Muscle of leg (tissue), 3 donors: ENCODE measurements at regions not wholly inside any gene's neighbourhood (a gene's known extent, or its start where the extent isn't known, plus 50 kb on each side); places are given as distances from the start of the nearest gene placed in this dataset.

Experiments
- DNase-seq: peaks from one replicate; pipeline ENCODE4 v3.0.0; 2013
- H3K27ac ChIP-seq: one replicate; pipeline ENCODE4 v1.5.1; 2013; ENCODE audit warnings: mild to moderate bottlenecking, low read length, control low read depth
- H3K27me3 ChIP-seq: one replicate; pipeline ENCODE4 v1.6.1; 2013; ENCODE audit warnings: low read length; ENCODE audit not compliant: control insufficient read depth, insufficient read depth
- H3K36me3 ChIP-seq: one replicate; pipeline ENCODE4 v1.6.1; 2013; ENCODE audit warnings: low read length; ENCODE audit not compliant: control insufficient read depth, insufficient read depth
- H3K4me1 ChIP-seq: one replicate; pipeline ENCODE4 v1.6.1; 2013; ENCODE audit warnings: low read length; ENCODE audit not compliant: control insufficient read depth, insufficient read depth
- H3K4me3 ChIP-seq: one replicate; pipeline ENCODE4 v1.5.1; 2013; ENCODE audit warnings: low read length, control low read depth
- H3K9me3 ChIP-seq: replicated peaks from 2 replicates; pipeline ENCODE4 v1.6.1; 2013; ENCODE audit warnings: low read depth, low read length; ENCODE audit not compliant: control insufficient read depth
- WGBS: methylation state at CpG from one replicate; pipeline ENCODE4 v1.1.5; 2013; ENCODE audit warnings: missing lambda C conversion rate; ENCODE audit not compliant: insufficient coverage; 5-methylcytosine and 5-hydroxymethylcytosine counted together

GRCh38 chr4:100285121-100285520 lies 94.9 kb upstream of the DDIT4L start:
- Histone ChIP-seq H3K36me3 (no peaks in the 10 kb centered on the region), H3K27ac (peak overlapping the region; percentile 59), H3K4me1 (peaks cover 15% of the 10 kb centered on the region), H3K4me3 (no peak overlapping the region), H3K9me3 (no peaks in the 10 kb centered on the region), H3K27me3 (no peaks in the 10 kb centered on the region)
- WGBS: 20% methylated on average over 1 of the region's 2 CpGs
- DNase-seq: peak; percentile 91

DNA sequence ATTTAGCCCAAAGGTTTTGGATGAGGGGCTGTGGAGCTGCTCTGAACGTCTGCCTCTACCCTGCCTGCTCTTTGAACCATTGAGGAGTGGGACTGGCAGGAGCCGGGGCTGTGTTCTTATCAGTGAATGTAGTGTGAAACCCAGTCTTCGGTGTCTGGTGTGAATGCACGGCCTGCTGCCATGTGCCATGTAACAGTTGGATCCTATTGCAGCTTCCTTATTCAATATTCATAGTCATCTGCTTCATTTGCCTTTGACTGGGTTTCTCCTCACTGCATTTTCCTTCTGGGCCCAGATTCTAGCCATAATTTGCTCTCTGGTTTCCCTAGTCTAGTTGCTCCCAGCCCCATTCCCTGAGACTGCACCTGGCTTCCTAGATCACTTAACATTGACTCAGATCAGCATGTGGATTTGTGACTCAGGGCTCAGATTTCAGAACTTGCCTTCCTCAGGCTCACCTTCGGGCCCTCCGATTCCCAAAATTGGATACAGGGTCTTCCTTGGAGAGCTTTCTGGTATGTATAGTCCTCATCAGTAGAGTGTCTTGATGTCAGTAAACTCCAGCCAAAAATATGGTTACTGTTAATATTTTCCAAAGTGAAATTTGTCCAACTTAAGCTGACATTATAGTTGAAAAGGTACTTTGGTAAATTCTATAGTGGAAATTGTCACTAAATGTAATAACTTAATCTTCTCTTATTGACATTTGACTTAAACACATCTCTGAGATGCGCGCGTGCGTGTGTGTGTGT lies 94.0 kb upstream of the DDIT4L start:
- no peaks in the 10 kb centered on the region for H3K9me3 ChIP-seq
- peaks cover 15% of the 10 kb centered on the region for H3K4me1 ChIP-seq
- no peaks in the 10 kb centered on the region for H3K27me3 ChIP-seq
- H3K36me3 ChIP-seq: no peaks in the 10 kb centered on the region
- DNase-seq: peak; percentile 50
- no peak overlapping the region for H3K4me3 ChIP-seq
- H3K27ac ChIP-seq: peak overlapping the region; percentile 31
- WGBS: 36% methylated on average over 3 of the region's 10 CpGs

DNA sequence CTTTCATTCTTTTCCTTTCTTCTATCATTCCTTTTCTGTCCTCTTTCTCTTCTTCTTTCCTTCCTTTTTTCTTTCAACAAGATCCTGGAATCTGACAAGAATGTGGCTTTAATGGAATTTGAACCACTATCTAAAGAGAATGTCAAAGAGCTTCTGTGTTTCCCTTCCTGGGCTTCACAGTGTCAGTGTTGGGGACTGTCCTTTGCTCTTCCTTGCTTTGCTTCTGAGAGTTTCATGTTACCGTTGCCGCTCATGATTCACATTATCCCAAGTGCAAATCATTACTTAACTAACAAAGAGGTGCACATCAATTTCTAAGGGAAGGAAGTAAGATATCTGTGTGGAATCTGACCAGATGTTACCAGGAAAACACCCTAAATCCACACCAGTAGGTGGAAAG lies 90.5 kb upstream of the DDIT4L start:
- no peak overlapping the region for H3K4me3 ChIP-seq
- no peaks in the 10 kb centered on the region for H3K36me3 ChIP-seq
- H3K4me1 ChIP-seq: peaks cover 6% of the 10 kb centered on the region
- WGBS: no CpG with 5 or more reads among the region's 2 CpGs
- no peaks in the 10 kb centered on the region for H3K27me3 ChIP-seq
- H3K27ac ChIP-seq: no peak overlapping the region
- no peaks in the 10 kb centered on the region for H3K9me3 ChIP-seq
- DNase-seq: no peak

GRCh38 chr4:100278567-100278966 lies 88.3 kb upstream of the DDIT4L start:
- DNase-seq: no peak
- Histone ChIP-seq H3K27ac (no peak overlapping the region), H3K27me3 (no peaks in the 10 kb centered on the region), H3K36me3 (no peaks in the 10 kb centered on the region), H3K9me3 (no peaks in the 10 kb centered on the region), H3K4me3 (no peak overlapping the region), H3K4me1 (no peaks in the 10 kb centered on the region)
- 100% methylated on average over 1 of the region's 3 CpGs for WGBS

- DNase-seq: no peak
- Histone ChIP-seq H3K4me1 (no peaks in the 10 kb centered on the region), H3K36me3 (no peaks in the 10 kb centered on the region), H3K27me3 (no peaks in the 10 kb centered on the region), H3K27ac (no peak overlapping the region), H3K4me3 (no peak overlapping the region), H3K9me3 (peaks cover 8% of the 10 kb centered on the region)
- WGBS: no CpG with 5 or more reads among the region's 2 CpGs
Measured at GRCh38 chr4:100269446-100269845, 79.2 kb upstream of the DDIT4L start.

GRCh38 chr4:100268789-100269188 lies 78.5 kb upstream of the DDIT4L start:
- no peaks in the 10 kb centered on the region for H3K27me3 ChIP-seq
- no peak for DNase-seq
- no peaks in the 10 kb centered on the region for H3K4me1 ChIP-seq
- H3K4me3 ChIP-seq: no peak overlapping the region
- no peak overlapping the region for H3K27ac ChIP-seq
- H3K9me3 ChIP-seq: peaks cover 8% of the 10 kb centered on the region
- WGBS: no CpG with 5 or more reads among the region's 2 CpGs
- H3K36me3 ChIP-seq: no peaks in the 10 kb centered on the region

- no CpG with 5 or more reads among the region's 2 CpGs for WGBS
- H3K9me3 ChIP-seq: no peaks in the 10 kb centered on the region
- no peak overlapping the region for H3K27ac ChIP-seq
- DNase-seq: no peak
- no peaks in the 10 kb centered on the region for H3K27me3 ChIP-seq
- no peaks in the 10 kb centered on the region for H3K36me3 ChIP-seq
- no peak overlapping the region for H3K4me3 ChIP-seq
- H3K4me1 ChIP-seq: no peaks in the 10 kb centered on the region
Measured at GRCh38 chr4:100261346-100261745, 71.1 kb upstream of the DDIT4L start.

GRCh38 chr4:100258675-100259074 lies 68.4 kb upstream of the DDIT4L start:
- no peaks in the 10 kb centered on the region for H3K9me3 ChIP-seq
- H3K36me3 ChIP-seq: no peaks in the 10 kb centered on the region
- no peaks in the 10 kb centered on the region for H3K4me1 ChIP-seq
- no peak overlapping the region for H3K27ac ChIP-seq
- no CpG with 5 or more reads among the region's 2 CpGs for WGBS
- no peak overlapping the region for H3K4me3 ChIP-seq
- H3K27me3 ChIP-seq: no peaks in the 10 kb centered on the region
- no peak for DNase-seq

GRCh38 chr4:100257567-100257966 lies 67.3 kb upstream of the DDIT4L start:
- Histone ChIP-seq H3K27ac (no peak overlapping the region), H3K36me3 (no peaks in the 10 kb centered on the region), H3K9me3 (no peaks in the 10 kb centered on the region), H3K4me1 (no peaks in the 10 kb centered on the region), H3K27me3 (no peaks in the 10 kb centered on the region), H3K4me3 (no peak overlapping the region)
- no peak for DNase-seq
- WGBS: 30% methylated on average over 1 of the region's 1 CpG

GRCh38 chr4:100254237-100254636 lies 64.0 kb upstream of the DDIT4L start:
- Histone ChIP-seq H3K36me3 (no peaks in the 10 kb centered on the region), H3K27me3 (no peaks in the 10 kb centered on the region), H3K4me1 (no peaks in the 10 kb centered on the region), H3K4me3 (no peak overlapping the region), H3K9me3 (no peaks in the 10 kb centered on the region), H3K27ac (no peak overlapping the region)
- 40% methylated on average over 1 of the region's 1 CpG for WGBS
- DNase-seq: no peak

- no CpG with 5 or more reads among the region's 3 CpGs for WGBS
- no peaks in the 10 kb centered on the region for H3K36me3 ChIP-seq
- H3K4me3 ChIP-seq: no peak overlapping the region
- H3K27ac ChIP-seq: no peak overlapping the region
- H3K9me3 ChIP-seq: no peaks in the 10 kb centered on the region
- peaks cover 3% of the 10 kb centered on the region for H3K4me1 ChIP-seq
- H3K27me3 ChIP-seq: no peaks in the 10 kb centered on the region
- no peak for DNase-seq
Measured at GRCh38 chr4:100248476-100248875, 58.2 kb upstream of the DDIT4L start.
